BE2C (cell line): ENCODE measurements at regions not wholly inside any gene's neighbourhood (a gene's known extent, or its start where the extent isn't known, plus 50 kb on each side); places are given as distances from the start of the nearest gene placed in this dataset.

Experiments used
- DNase-seq: peaks from one replicate; pipeline ENCODE4 v3.0.0-alpha.2; 2020
- H3K27me3 ChIP-seq: fragments of 250-450 bp; sonication (Bioruptor Pico); 2 replicates; pipeline ENCODE4 v1.5.1; 2020; ENCODE audit warnings: mild to moderate bottlenecking
- H3K36me3 ChIP-seq: fragments of 250-450 bp; sonication (Bioruptor Pico); 2 replicates; pipeline ENCODE4 v1.5.1; 2020; ENCODE audit warnings: mild to moderate bottlenecking
- H3K4me1 ChIP-seq: fragments of 250-450 bp; sonication (Bioruptor Pico); 2 replicates; pipeline ENCODE4 v1.5.1; 2020
- H3K4me3 ChIP-seq: 2 replicates; pipeline ENCODE4 v1.5.1; 2011; ENCODE audit warnings: low read depth, low read length
- H3K9me3 ChIP-seq: fragments of 250-450 bp; sonication (Bioruptor Pico); 2 replicates; pipeline ENCODE4 v1.5.1; 2020
- TF ChIP-seq, protein P1 (sequence below): IDR thresholded peaks from 2 replicates; pipeline ENCODE4 v1.5.1; 2012; ENCODE audit warnings: mild to moderate bottlenecking, low read depth, low read length

GRCh38 chr9:107862323-107862722 lies 372.8 kb upstream of the KLF4 start:
- H3K27me3 ChIP-seq = no peaks in the 10 kb centered on the region
- no peak overlapping the region for H3K4me3 ChIP-seq
- TF ChIP-seq, protein P1, sequence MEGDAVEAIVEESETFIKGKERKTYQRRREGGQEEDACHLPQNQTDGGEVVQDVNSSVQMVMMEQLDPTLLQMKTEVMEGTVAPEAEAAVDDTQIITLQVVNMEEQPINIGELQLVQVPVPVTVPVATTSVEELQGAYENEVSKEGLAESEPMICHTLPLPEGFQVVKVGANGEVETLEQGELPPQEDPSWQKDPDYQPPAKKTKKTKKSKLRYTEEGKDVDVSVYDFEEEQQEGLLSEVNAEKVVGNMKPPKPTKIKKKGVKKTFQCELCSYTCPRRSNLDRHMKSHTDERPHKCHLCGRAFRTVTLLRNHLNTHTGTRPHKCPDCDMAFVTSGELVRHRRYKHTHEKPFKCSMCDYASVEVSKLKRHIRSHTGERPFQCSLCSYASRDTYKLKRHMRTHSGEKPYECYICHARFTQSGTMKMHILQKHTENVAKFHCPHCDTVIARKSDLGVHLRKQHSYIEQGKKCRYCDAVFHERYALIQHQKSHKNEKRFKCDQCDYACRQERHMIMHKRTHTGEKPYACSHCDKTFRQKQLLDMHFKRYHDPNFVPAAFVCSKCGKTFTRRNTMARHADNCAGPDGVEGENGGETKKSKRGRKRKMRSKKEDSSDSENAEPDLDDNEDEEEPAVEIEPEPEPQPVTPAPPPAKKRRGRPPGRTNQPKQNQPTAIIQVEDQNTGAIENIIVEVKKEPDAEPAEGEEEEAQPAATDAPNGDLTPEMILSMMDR = no peak
- H3K36me3 ChIP-seq = no peaks in the 10 kb centered on the region
- DNase-seq = no peak
- no peaks in the 10 kb centered on the region for H3K9me3 ChIP-seq
- no peaks in the 10 kb centered on the region for H3K4me1 ChIP-seq

- H3K27me3 ChIP-seq = no peaks in the 10 kb centered on the region
- no peak for DNase-seq
- no peaks in the 10 kb centered on the region for H3K9me3 ChIP-seq
- no peaks in the 10 kb centered on the region for H3K36me3 ChIP-seq
- H3K4me3 ChIP-seq = no peak overlapping the region
- TF ChIP-seq, protein P1 = no peak
- H3K4me1 ChIP-seq = no peaks in the 10 kb centered on the region
Measured at GRCh38 chr9:107861075-107861474, 371.5 kb upstream of the KLF4 start.

GRCh38 chr9:107858260-107858659 lies 368.7 kb upstream of the KLF4 start:
- DNase-seq = no peak
- Histone ChIP-seq H3K27me3 (no peaks in the 10 kb centered on the region), H3K36me3 (no peaks in the 10 kb centered on the region), H3K4me3 (no peak overlapping the region), H3K9me3 (no peaks in the 10 kb centered on the region), H3K4me1 (no peaks in the 10 kb centered on the region)
- TF ChIP-seq, protein P1 = no peak

- no peaks in the 10 kb centered on the region for H3K36me3 ChIP-seq
- H3K4me3 ChIP-seq = no peak overlapping the region
- DNase-seq = no peak
Measured at GRCh38 chr9:107856633-107857032, 367.1 kb upstream of the KLF4 start.

DNA sequence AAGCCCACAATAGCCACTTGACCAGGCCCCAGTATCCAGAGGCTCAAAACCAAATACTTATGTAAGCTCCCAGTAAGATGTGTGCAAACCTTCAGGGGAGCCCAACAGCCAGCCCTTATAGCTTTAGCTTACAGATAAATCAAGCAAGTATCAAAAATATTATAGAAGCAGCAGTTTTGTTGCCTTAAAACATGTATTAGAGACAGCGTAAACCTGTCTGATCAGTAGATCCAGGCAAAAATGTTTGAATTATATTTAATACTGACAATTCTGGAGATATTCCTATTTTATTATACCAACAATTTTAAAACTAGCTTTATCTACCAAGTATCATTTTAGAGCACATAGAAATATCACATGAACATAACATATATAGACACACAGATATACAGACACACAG lies 365.6 kb upstream of the KLF4 start:
- Histone ChIP-seq H3K36me3 (no peaks in the 10 kb centered on the region), H3K4me3 (no peak overlapping the region), H3K4me1 (no peaks in the 10 kb centered on the region), H3K27me3 (no peaks in the 10 kb centered on the region), H3K9me3 (no peaks in the 10 kb centered on the region)
- DNase-seq = no peak
- TF ChIP-seq, protein P1 = no peak

More at GRCh38 chr9:107856633-107857032, 367.1 kb upstream of the KLF4 start:
- TF ChIP-seq, protein P1 = no peak
- Histone ChIP-seq H3K9me3 (no peaks in the 10 kb centered on the region), H3K4me1 (no peaks in the 10 kb centered on the region), H3K27me3 (no peaks in the 10 kb centered on the region)

GRCh38 chr9:107853461-107853860 lies 363.9 kb upstream of the KLF4 start:
- no peak overlapping the region for H3K4me3 ChIP-seq
- TF ChIP-seq, protein P1 = no peak
- no peak for DNase-seq
- no peaks in the 10 kb centered on the region for H3K36me3 ChIP-seq
- H3K9me3 ChIP-seq = no peaks in the 10 kb centered on the region
- H3K4me1 ChIP-seq = no peaks in the 10 kb centered on the region
- no peaks in the 10 kb centered on the region for H3K27me3 ChIP-seq
